Panc1 (cell line): ENCODE measurements at regions not wholly inside any gene's neighbourhood (a gene's known extent, or its start where the extent isn't known, plus 50 kb on each side); places are given as distances from the start of the nearest gene placed in this dataset.

Experiments
- POLR2AphosphoS5 ChIP-seq: IDR thresholded peaks from 2 replicates; pipeline ENCODE4 v1.6.1; 2012; ENCODE audit warnings: mild to moderate bottlenecking, low read depth, low read length, moderate library complexity
- SIN3A ChIP-seq: IDR thresholded peaks from 2 replicates; pipeline ENCODE4 v1.6.1; 2012; ENCODE audit warnings: low read depth, mild to moderate bottlenecking, low read length, moderate library complexity, borderline replicate concordance; ENCODE audit not compliant: insufficient read depth
- TF ChIP-seq, protein P1 (sequence below): fragments of 450-650 bp; IDR thresholded peaks from 2 replicates; pipeline ENCODE4 v1.5.1; 2017; ENCODE audit warnings: mild to moderate bottlenecking
- TF ChIP-seq, protein P2 (sequence below), 2 experiments: IDR thresholded peaks; 2 replicates each; pipeline ENCODE4 v1.6.1; 2011 to 2012; ENCODE audit warnings: low read depth in 2 of 2, control low read depth in 1 of 2, low read length in 1 of 2, mild to moderate bottlenecking in 1 of 2, moderate library complexity in 1 of 2; ENCODE audit not compliant: insufficient read depth in 1 of 2

DNA sequence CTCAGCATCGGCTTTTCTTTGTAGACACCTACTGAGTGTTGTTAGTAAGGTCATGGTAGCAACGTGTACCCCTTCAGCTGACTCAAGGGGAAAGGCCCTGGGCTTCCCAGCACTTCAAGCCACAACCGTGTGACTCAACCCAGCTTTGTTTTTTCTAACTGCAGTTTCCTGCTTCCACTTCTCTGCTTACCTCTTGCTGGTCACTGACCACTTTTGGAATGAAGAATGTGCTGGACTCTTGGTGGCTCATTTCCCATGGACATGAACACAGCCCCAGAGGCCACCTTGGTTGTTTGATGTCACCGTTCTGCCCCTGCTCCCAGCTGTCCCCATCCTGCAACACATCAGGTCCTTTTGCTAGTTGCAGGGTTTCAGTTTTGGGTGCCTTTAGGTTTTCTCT is 69.5 kb upstream of the ZNF438 start:
- TF ChIP-seq POLR2AphosphoS5 (no peak), SIN3A (no peak)
- TF ChIP-seq, protein P1, sequence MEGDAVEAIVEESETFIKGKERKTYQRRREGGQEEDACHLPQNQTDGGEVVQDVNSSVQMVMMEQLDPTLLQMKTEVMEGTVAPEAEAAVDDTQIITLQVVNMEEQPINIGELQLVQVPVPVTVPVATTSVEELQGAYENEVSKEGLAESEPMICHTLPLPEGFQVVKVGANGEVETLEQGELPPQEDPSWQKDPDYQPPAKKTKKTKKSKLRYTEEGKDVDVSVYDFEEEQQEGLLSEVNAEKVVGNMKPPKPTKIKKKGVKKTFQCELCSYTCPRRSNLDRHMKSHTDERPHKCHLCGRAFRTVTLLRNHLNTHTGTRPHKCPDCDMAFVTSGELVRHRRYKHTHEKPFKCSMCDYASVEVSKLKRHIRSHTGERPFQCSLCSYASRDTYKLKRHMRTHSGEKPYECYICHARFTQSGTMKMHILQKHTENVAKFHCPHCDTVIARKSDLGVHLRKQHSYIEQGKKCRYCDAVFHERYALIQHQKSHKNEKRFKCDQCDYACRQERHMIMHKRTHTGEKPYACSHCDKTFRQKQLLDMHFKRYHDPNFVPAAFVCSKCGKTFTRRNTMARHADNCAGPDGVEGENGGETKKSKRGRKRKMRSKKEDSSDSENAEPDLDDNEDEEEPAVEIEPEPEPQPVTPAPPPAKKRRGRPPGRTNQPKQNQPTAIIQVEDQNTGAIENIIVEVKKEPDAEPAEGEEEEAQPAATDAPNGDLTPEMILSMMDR: no peak
- TF ChIP-seq, protein P2, sequence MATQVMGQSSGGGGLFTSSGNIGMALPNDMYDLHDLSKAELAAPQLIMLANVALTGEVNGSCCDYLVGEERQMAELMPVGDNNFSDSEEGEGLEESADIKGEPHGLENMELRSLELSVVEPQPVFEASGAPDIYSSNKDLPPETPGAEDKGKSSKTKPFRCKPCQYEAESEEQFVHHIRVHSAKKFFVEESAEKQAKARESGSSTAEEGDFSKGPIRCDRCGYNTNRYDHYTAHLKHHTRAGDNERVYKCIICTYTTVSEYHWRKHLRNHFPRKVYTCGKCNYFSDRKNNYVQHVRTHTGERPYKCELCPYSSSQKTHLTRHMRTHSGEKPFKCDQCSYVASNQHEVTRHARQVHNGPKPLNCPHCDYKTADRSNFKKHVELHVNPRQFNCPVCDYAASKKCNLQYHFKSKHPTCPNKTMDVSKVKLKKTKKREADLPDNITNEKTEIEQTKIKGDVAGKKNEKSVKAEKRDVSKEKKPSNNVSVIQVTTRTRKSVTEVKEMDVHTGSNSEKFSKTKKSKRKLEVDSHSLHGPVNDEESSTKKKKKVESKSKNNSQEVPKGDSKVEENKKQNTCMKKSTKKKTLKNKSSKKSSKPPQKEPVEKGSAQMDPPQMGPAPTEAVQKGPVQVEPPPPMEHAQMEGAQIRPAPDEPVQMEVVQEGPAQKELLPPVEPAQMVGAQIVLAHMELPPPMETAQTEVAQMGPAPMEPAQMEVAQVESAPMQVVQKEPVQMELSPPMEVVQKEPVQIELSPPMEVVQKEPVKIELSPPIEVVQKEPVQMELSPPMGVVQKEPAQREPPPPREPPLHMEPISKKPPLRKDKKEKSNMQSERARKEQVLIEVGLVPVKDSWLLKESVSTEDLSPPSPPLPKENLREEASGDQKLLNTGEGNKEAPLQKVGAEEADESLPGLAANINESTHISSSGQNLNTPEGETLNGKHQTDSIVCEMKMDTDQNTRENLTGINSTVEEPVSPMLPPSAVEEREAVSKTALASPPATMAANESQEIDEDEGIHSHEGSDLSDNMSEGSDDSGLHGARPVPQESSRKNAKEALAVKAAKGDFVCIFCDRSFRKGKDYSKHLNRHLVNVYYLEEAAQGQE (IDR thresholded peaks at IDR 0.05; ENCODE audit: insufficient read depth in 1 of 2, low read depth in 2 of 2, low read length in 1 of 2): no peak
